H9 (cell line): ENCODE measurements at regions not wholly inside any gene's neighbourhood (a gene's known extent, or its start where the extent isn't known, plus 50 kb on each side); places are given as distances from the start of the nearest gene placed in this dataset.

Source experiments
- DNase-seq: peaks from one replicate; pipeline ENCODE4 v3.0.0-alpha.2; 2017
- H2AFZ ChIP-seq: one replicate; pipeline ENCODE4 v1.6.1; 2013; ENCODE audit warnings: mild to moderate bottlenecking, low read length, control low read depth, moderate library complexity
- H2AK5ac ChIP-seq: 2 replicates; pipeline ENCODE4 v1.6.1; 2013; ENCODE audit warnings: low read length, control low read depth, mixed read lengths; ENCODE audit not compliant: insufficient read length
- H2BK120ac ChIP-seq: one replicate; pipeline ENCODE4 v1.6.1; 2013; ENCODE audit warnings: low read depth, mild to moderate bottlenecking, low read length, control low read depth, inconsistent platforms; ENCODE audit not compliant: poor library complexity, severe bottlenecking
- H2BK12ac ChIP-seq: 2 replicates; pipeline ENCODE4 v1.6.1; 2013; ENCODE audit warnings: low read length, control low read depth, mixed read lengths, low read depth; ENCODE audit not compliant: insufficient read length
- H2BK15ac ChIP-seq: 2 replicates; pipeline ENCODE4 v1.6.1; 2013; ENCODE audit warnings: low read depth, low read length, control low read depth
- H2BK20ac ChIP-seq: one replicate; pipeline ENCODE4 v1.6.1; 2013; ENCODE audit warnings: low read depth, mild to moderate bottlenecking, low read length, control low read depth, inconsistent platforms; ENCODE audit not compliant: poor library complexity, severe bottlenecking
- H2BK5ac ChIP-seq: 2 replicates; pipeline ENCODE4 v1.6.1; 2013; ENCODE audit warnings: low read length, control low read depth, mixed read lengths; ENCODE audit not compliant: insufficient read length
- H3K14ac ChIP-seq: 2 replicates; pipeline ENCODE4 v1.6.1; 2013; ENCODE audit warnings: low read length, control low read depth; ENCODE audit not compliant: insufficient read depth
- H3K18ac ChIP-seq: 2 replicates; pipeline ENCODE4 v1.6.1; 2013; ENCODE audit warnings: low read depth, mild to moderate bottlenecking, mixed read lengths, low read length, control low read depth; ENCODE audit not compliant: insufficient read length
- H3K23ac ChIP-seq: 2 replicates; pipeline ENCODE4 v1.6.1; 2013; ENCODE audit warnings: low read length, control low read depth, mixed read lengths, low read depth; ENCODE audit not compliant: insufficient read length
- H3K23me2 ChIP-seq: 2 replicates; pipeline ENCODE4 v1.6.1; 2013; ENCODE audit warnings: low read depth, mild to moderate bottlenecking, mixed read lengths, low read length, control low read depth; ENCODE audit not compliant: insufficient read length, poor library complexity, severe bottlenecking
- H3K27ac ChIP-seq: 2 replicates; pipeline ENCODE4 v1.5.1; 2013; ENCODE audit warnings: low read length, control low read depth, mixed read lengths, low read depth; ENCODE audit not compliant: insufficient read length
- H3K27me3 ChIP-seq: 2 replicates; pipeline ENCODE4 v1.6.1; 2013; ENCODE audit warnings: low read length, control low read depth, inconsistent platforms; ENCODE audit not compliant: insufficient read depth
- H3K4ac ChIP-seq: 2 replicates; pipeline ENCODE4 v1.6.1; 2013; ENCODE audit warnings: low read depth, mild to moderate bottlenecking, control low read depth, inconsistent platforms, low read length, moderate library complexity
- H3K4me1 ChIP-seq: 2 replicates; pipeline ENCODE4 v1.6.1; 2013; ENCODE audit warnings: low read length, control low read depth, inconsistent platforms; ENCODE audit not compliant: insufficient read depth
- H3K4me2 ChIP-seq: 2 replicates; pipeline ENCODE4 v1.6.1; 2013; ENCODE audit warnings: low read length, control low read depth, mixed read lengths; ENCODE audit not compliant: insufficient read length, insufficient read depth
- H3K56ac ChIP-seq: 2 replicates; pipeline ENCODE4 v1.6.1; 2013; ENCODE audit warnings: low read depth, mild to moderate bottlenecking, mixed read lengths, low read length, control low read depth; ENCODE audit not compliant: insufficient read length
- H3K79me1 ChIP-seq: 2 replicates; pipeline ENCODE4 v1.6.1; 2013; ENCODE audit warnings: low read depth, mild to moderate bottlenecking, moderate library complexity, low read length, control low read depth, inconsistent platforms; ENCODE audit not compliant: insufficient read depth, poor library complexity, severe bottlenecking
- H3K79me2 ChIP-seq: 2 replicates; pipeline ENCODE4 v1.6.1; 2013; ENCODE audit warnings: low read length, control low read depth, inconsistent platforms; ENCODE audit not compliant: insufficient read depth
- H3K9ac ChIP-seq: 2 replicates; pipeline ENCODE4 v1.6.1; 2013; ENCODE audit warnings: low read length, control low read depth, mixed read lengths; ENCODE audit not compliant: insufficient read length; ENCODE audit errors: extremely low read depth
- H3K9me3 ChIP-seq: one replicate; pipeline ENCODE4 v1.6.1; 2013; ENCODE audit warnings: low read depth, low read length, inconsistent platforms; ENCODE audit not compliant: control insufficient read depth
- H3T11ph ChIP-seq: one replicate; pipeline ENCODE4 v1.6.1; 2013; ENCODE audit warnings: mild to moderate bottlenecking, low read length, control low read depth, inconsistent platforms
- H4K20me1 ChIP-seq: one replicate; pipeline ENCODE4 v1.6.1; 2013; ENCODE audit not compliant: control insufficient read depth, insufficient read length, insufficient read depth
- H4K5ac ChIP-seq: 2 replicates; pipeline ENCODE4 v1.6.1; 2013; ENCODE audit warnings: low read depth, mild to moderate bottlenecking, mixed read lengths, low read length, control low read depth; ENCODE audit not compliant: insufficient read length
- H4K8ac ChIP-seq: replicated peaks from 2 replicates; pipeline ENCODE4 v1.6.1; 2013; ENCODE audit warnings: low read length, control low read depth, mixed read lengths, low read depth; ENCODE audit not compliant: insufficient read length
- H4K91ac ChIP-seq: 2 replicates; pipeline ENCODE4 v1.6.1; 2013; ENCODE audit warnings: low read depth, mild to moderate bottlenecking, moderate library complexity, mixed read lengths, low read length, control low read depth; ENCODE audit not compliant: insufficient read length
- H3K27ac Mint-ChIP-seq, 3 experiments: 2 replicates in 2 of 3; 3 replicates in 1 of 3; pipeline ENCODE4 v1.8.0; 2020 to 2021; ENCODE audit warnings: mixed read lengths in 3 of 3, mild to moderate bottlenecking in 1 of 3, moderate library complexity in 1 of 3
- H3K27me3 Mint-ChIP-seq: 2 replicates; pipeline ENCODE4 v1.8.0; 2021; ENCODE audit warnings: low read depth, mild to moderate bottlenecking, moderate library complexity, mixed read lengths
- H3K36me3 Mint-ChIP-seq, 3 experiments: 2 replicates in 2 of 3; 3 replicates in 1 of 3; pipeline ENCODE4 v1.8.0; 2020 to 2021; ENCODE audit warnings: low read depth in 3 of 3, mixed read lengths in 3 of 3; ENCODE audit not compliant: insufficient read depth in 1 of 3
- H3K4me1 Mint-ChIP-seq, 2 experiments: 2 replicates each; pipeline ENCODE4 v1.8.0; 2020; ENCODE audit warnings: mixed read lengths in 2 of 2
- H3K4me3 Mint-ChIP-seq, 2 experiments: 2 replicates in 1 of 2; 3 replicates in 1 of 2; pipeline ENCODE4 v1.8.0; 2020 to 2021; ENCODE audit warnings: mild to moderate bottlenecking in 2 of 2, mixed read lengths in 2 of 2, moderate library complexity in 1 of 2
- H3K9me3 Mint-ChIP-seq, 2 experiments: 2 replicates in 1 of 2; 3 replicates in 1 of 2; pipeline ENCODE4 v1.8.0; 2020; ENCODE audit warnings: mild to moderate bottlenecking in 2 of 2, mixed read lengths in 2 of 2, moderate library complexity in 1 of 2
- WGBS: extraction: QIAGEN DNeasy Blood & Tissue Kit; methylation state at CpG from one replicate; pipeline ENCODE4 v1.1.7; 2013; ENCODE audit warnings: missing lambda C conversion rate, low lambda C conversion rate, mixed read lengths; ENCODE audit not compliant: insufficient read length; ENCODE audit errors: extremely low coverage; 5-methylcytosine and 5-hydroxymethylcytosine counted together
- TF ChIP-seq, protein P1 (sequence below): fragments of 200-600 bp; sonication (generic); conservative IDR thresholded peaks from 3 replicates; pipeline ENCODE4 v1.8.0; 2021; ENCODE audit warnings: antibody characterized with exemption, mild to moderate bottlenecking

DNA sequence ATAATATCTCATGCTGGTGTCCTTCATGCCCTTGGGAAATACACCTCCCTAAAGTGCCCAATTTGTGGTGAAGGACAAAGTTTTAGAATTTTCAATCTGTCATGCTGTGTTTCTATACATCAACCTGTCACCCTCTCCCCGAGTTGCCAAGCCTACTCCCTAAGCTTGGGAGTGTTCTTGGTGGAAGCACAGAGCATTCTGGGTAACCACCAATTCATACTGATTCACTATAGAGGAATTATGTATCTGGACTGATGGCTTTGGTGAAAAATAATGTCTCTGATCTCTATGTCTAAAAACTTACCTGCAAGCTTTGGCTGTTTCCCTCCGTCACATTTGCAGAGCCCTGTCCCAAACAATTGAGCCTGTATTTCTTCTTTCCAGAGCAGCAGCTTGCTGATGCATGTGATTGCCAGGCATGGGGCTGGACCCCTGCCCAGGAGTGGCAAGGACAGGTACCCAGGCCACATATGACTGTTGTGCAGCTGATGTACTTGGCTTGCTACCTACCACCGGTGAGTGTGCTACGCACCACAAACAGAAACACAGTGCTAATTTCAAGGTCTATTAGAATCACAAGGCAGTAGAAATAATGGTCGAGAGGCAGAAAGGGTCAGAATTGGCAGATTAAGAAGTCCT lies 202.8 kb upstream of the CITED2 start:
- no peak overlapping the region for H2BK120ac ChIP-seq
- H3K18ac ChIP-seq = no peak overlapping the region
- H2BK15ac ChIP-seq = no peak overlapping the region
- no peaks in the 10 kb centered on the region for H3K9me3 ChIP-seq
- TF ChIP-seq, protein P1, sequence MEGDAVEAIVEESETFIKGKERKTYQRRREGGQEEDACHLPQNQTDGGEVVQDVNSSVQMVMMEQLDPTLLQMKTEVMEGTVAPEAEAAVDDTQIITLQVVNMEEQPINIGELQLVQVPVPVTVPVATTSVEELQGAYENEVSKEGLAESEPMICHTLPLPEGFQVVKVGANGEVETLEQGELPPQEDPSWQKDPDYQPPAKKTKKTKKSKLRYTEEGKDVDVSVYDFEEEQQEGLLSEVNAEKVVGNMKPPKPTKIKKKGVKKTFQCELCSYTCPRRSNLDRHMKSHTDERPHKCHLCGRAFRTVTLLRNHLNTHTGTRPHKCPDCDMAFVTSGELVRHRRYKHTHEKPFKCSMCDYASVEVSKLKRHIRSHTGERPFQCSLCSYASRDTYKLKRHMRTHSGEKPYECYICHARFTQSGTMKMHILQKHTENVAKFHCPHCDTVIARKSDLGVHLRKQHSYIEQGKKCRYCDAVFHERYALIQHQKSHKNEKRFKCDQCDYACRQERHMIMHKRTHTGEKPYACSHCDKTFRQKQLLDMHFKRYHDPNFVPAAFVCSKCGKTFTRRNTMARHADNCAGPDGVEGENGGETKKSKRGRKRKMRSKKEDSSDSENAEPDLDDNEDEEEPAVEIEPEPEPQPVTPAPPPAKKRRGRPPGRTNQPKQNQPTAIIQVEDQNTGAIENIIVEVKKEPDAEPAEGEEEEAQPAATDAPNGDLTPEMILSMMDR = no peak
- no peaks in the 10 kb centered on the region for H3K79me2 ChIP-seq
- no peaks in the 10 kb centered on the region for H4K20me1 ChIP-seq
- no peak overlapping the region for H3K27ac Mint-ChIP-seq
- WGBS = no CpG with 5 or more reads among the region's 5 CpGs
- no peak overlapping the region for H3K9ac ChIP-seq
- no peak overlapping the region for H4K8ac ChIP-seq
- DNase-seq = no peak
- H2BK5ac ChIP-seq = no peak overlapping the region
- no peaks in the 10 kb centered on the region for H3K27me3 Mint-ChIP-seq
- no peak overlapping the region for H4K91ac ChIP-seq
- H4K5ac ChIP-seq = no peak overlapping the region
- no peaks in the 10 kb centered on the region for H3K79me1 ChIP-seq
- no peak overlapping the region for H2AFZ ChIP-seq
- no peak overlapping the region for H3T11ph ChIP-seq
- no peaks in the 10 kb centered on the region; a peak in 2 of 5 replicates for H3K9me3 Mint-ChIP-seq
- no peak overlapping the region for H2BK20ac ChIP-seq
- peaks cover 8 to 12% of the 10 kb centered on the region in 2 experiments for H3K4me1 Mint-ChIP-seq
- H3K27me3 ChIP-seq = no peaks in the 10 kb centered on the region
- no peak overlapping the region for H3K4ac ChIP-seq
- H3K4me1 ChIP-seq = no peaks in the 10 kb centered on the region
- no peak overlapping the region for H3K56ac ChIP-seq
- H3K23me2 ChIP-seq = no peaks in the 10 kb centered on the region
- no peak overlapping the region for H3K14ac ChIP-seq
- H2BK12ac ChIP-seq = no peak overlapping the region
- H2AK5ac ChIP-seq = no peak overlapping the region
- no peak overlapping the region for H3K4me2 ChIP-seq
- H3K4me3 Mint-ChIP-seq = no peak overlapping the region
- no peak overlapping the region for H3K23ac ChIP-seq
- H3K27ac ChIP-seq = no peak overlapping the region
- peaks cover 0 to 3% (median 0%) of the 10 kb centered on the region in 3 experiments; a peak in 1 of 7 replicates for H3K36me3 Mint-ChIP-seq
